ENCODE measurements at regions not wholly inside any gene's neighbourhood (a gene's known extent, or its start where the extent isn't known, plus 50 kb on each side); places are given as distances from the start of the nearest gene placed in this dataset.

- TF ChIP-seq RXRA (IDR thresholded peaks at IDR 0.05; ENCODE audit: insufficient read depth, low read depth, low read length) = no peak
- no peak for TF ChIP-seq USF2 (IDR thresholded peaks at IDR 0.05; ENCODE audit: low read length)
- TF ChIP-seq YY1 (IDR thresholded peaks at IDR 0.05; ENCODE audit: low read depth, low read length) = no peak
- TF ChIP-seq POLR2A (IDR thresholded peaks at IDR 0.05; ENCODE audit: control extremely low read depth in 1 of 2, low read depth in 2 of 2, low read length in 2 of 2) = no peak
Measured at GRCh38 chr2:133822517-133823225, 254.4 kb upstream of the NCKAP5 start.

Data from H1 (cell line).